Activated T-helper 1 cell treated with anti-CD3 and anti-CD28 coated beads, Interleukin-2, amount 50 U/mL, for 16 hours (primary cell): ENCODE measurements at regions not wholly inside any gene's neighbourhood (a gene's known extent, or its start where the extent isn't known, plus 50 kb on each side); places are given as distances from the start of the nearest gene placed in this dataset.
"Not testable (repeated sequence)": the region's sequence is repeated elsewhere in the genome, so short reads cannot be mapped to it uniquely, and the experiment has no call there.

Experiments used
- DNase-seq, 2 donors: peaks; one replicate each; pipeline ENCODE4 v3.0.0-alpha.2; 2020; ENCODE audit warnings: low read depth in 1 of 2, low spot score in 1 of 2

GRCh38 chr14:61602003-61602732, 93.1 kb upstream of the HIF1A start:
- DNase-seq: no peak

DNA sequence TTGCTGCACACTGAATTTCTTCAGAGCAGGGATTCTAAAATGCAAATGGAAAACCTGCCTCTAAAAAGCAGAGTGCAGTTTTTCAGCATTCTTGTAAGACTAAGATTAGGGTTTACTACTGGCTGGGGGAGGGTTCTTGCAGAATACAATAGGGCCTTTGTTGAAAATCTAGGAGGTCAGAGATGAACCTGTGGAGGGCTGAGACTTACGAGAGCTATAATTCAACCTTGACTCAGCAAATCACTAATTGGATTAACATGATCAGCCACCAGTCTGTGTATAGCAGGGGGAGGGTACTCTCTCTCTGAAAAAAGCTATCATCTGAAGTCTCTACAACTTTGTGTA, 92.6 kb upstream of the HIF1A start:
- no peak for DNase-seq

DNA sequence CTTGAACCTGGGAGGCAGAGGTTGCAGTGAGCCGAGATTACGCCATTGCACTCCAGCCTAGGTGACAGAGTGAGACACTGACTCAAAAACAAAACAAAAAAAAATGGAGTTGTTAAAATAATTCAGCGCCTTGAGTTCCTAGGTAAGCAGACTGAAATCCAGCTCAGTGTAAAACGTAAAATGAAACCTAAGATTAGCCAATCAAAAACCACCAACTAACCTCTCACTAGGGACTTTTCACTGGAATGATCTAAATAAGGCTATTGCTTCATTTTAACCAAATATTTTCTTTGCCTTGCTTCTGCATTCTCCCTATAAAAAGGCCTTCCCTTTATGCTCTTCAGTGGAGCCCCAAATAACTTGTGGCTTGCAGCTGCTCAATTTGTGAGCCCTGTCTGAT, 91.6 kb upstream of the HIF1A start:
- no peak for DNase-seq

- no peak for DNase-seq
These were observed 87.6 kb upstream of the HIF1A start for GRCh38 chr14:61607570-61608244.

GRCh38 chr14:61608245-61609165, 86.8 kb upstream of the HIF1A start:
- no peak for DNase-seq

DNA sequence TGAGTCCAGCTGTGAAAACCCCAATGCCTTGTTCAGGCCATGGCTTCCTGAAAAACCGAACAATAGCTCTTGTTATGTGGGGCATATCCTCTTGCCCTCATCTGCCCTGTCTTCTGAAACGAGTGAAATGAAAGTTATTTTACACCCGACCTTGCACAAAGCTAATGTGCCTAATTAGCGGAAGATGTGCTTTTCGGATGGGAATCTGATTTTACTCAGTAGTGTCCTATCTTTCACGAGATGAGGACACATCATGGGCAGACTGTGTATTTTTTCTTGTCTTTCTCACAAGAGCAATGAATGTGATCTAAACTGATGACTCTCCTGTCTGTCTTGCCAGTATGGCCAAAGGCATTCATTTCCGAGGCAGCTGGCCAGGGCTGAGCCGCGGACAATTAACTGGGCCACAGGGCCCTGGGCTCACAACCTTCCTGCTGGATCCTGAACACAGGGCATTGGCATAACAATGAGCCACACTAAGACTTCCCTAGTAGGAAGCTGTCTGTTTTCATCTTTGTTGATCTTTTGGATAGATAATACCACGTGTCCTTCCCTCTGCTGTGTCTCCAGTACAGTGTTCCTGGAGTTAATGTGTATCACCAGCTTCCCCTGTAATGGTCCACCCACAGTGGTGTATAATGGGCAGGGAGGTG, 86.0 kb upstream of the HIF1A start:
- no peak for DNase-seq

DNA sequence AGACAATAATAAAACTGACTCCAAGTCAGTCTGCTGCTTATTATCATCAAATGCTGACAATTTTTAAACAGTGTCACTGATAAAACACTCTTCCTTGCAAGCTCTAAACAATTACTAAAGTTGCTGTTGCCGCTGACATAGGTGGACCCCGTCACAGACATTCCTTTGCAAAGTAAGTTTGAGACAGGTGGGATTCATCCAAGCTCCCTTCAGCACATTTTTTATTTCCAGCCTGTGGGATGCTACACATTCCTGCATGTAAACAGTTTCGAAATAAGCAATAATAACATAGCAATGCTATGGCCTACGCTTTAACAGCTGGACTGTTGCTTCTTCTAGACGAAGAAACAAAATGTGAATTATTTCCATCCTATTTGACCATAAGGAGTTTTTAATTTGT, 85.4 kb upstream of the HIF1A start:
- no peak for DNase-seq

- DNase-seq: no peak
These were observed 84.4 kb upstream of the HIF1A start for GRCh38 chr14:61610900-61611299.

DNA sequence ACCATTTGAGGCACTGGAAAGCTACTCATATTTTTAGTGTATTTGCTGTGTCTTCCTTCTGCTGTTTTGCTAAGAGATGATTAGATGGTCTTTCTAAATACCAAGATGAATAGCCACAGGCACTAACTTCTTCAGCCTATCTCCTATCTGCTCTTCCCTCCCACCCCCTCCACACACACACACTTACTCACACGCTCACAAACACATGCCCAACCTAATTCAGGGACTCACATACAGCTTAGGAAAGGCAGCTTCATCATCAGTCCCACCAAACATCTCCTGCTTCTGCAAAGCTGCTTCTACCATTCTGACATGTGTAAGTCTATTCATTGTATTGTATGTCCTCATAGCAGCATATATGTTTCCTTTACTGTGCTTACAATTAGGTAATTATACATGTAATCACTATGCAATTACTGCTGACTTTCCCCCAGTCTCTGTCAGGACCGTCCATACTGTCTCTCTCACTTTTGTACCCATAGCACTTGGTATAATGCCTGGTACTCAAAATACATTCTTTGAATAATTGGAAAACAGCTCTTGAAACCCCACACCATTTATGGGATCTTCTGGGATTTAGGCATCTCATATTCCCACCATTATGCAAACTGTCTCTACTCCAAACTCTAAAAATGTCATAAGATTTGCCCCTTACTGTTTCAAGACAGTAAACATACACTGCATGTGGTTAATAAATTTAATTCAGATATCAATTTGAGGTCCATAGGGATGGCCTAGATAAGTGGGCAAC, 83.3 kb upstream of the HIF1A start:
- DNase-seq: no peak

GRCh38 chr14:61613006-61613405, 82.3 kb upstream of the HIF1A start:
- not testable (repeated sequence) for DNase-seq

DNA sequence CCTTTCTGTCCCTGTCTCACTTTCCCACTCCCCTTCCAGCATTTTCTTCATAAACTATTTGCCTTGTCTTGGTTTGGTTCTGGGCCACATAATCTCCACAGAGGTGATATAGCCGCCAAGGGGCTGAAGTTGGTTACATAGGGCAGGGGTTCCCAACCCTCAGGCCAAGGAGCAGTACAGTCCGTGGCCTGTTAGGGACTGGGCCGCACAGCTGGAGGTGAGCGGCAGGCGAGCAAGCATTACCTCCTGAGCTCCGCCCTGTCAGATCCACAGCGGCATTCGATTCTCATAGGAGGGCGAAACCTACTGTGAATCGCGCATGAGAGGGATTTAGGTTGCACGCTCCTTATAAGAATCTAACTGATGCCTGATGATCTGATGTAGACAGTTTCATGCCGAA, 80.6 kb upstream of the HIF1A start:
- DNase-seq: no peak

- no peak for DNase-seq
These were observed 79.4 kb upstream of the HIF1A start for GRCh38 chr14:61615743-61616523.

DNA sequence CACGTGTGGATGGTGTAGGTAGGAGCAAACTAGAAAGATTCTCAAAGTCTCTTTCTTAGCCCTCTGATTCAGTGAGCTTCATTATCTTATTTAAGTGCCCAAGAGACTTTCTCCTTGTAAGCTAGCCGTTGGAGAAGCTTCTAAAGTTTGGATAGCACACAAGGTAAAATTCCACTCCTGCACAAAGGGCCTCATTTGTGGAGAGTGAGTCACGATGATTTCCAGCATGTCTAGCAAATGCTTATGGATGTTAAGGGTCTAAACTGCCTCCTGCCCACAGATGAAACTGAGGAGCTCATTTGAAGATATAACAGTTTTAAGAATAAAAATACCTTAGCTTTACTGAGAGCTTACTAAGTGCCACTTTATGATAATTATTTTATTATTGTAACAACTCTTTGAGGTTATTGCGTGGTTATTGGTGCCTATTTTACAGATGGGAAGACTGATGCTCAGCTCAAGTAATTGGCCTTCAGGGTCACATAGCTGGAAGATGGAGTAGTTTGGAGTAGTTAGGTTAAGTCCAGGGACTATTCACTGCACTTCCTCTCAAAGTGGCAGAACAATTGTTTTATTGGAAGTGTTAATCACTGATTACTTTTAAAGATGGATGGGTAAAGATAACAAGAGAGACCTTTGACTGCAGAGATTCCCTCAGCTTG, 78.7 kb upstream of the HIF1A start:
- DNase-seq: no peak

GRCh38 chr14:61618448-61618847, 76.9 kb upstream of the HIF1A start:
- no peak for DNase-seq

DNA sequence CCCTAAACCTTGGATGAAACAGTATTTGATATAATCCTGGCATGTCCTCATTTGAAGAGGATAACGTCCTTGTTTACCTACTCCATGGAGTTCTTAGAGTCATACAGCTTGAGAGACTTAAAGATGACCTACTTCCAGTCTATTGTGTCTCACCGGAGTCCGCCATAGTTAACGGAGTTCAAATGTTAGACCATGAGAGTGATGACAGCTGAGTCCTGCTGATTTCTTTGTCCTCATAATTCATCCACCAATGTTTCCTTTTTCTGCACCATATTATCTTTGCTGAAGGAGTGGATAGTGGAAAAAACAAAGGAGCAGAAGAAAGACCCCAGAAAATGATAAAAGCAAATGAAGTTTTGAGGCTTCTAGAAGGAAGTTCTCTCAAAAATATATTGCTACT, 75.8 kb upstream of the HIF1A start:
- no peak for DNase-seq

DNA sequence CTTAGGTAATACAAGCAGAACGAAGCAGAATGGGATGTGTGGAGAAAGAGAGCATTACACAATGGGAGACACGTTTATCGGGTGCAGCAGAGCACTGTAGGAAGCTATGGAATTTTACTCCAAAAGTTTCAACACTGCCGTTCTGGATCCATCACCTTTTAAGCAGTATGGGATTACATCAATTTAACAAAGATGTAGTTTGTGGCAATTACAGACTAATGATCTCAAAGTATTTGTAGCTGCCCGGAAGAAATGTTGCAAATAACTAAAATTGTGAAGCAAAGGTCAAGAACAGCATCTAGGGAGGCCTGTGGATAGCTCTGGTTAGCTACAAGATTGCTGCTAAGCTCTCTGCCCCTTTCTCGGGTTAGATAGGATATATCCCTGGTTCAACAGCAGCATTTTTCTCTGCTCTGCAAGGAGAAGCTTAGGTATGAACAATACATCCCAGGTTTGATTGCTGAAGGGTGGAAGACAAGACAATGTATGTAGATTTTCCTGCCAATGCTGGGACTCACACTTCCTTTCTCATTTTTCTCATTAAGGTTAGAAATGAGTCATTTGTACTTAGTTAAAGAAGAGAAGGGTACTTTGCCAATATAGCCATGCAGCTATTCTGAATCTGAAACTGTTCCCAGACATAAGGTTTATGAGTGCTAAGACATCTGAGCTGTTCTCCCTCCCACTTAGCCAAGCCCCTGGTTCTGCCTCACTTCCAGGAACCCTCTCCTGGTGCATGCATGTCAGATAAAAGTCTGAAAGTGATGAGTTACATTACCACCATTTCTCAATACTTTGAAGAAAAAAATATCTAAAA, 75.0 kb upstream of the HIF1A start:
- DNase-seq: peak in 1 of 2 donors; percentile 3

DNA sequence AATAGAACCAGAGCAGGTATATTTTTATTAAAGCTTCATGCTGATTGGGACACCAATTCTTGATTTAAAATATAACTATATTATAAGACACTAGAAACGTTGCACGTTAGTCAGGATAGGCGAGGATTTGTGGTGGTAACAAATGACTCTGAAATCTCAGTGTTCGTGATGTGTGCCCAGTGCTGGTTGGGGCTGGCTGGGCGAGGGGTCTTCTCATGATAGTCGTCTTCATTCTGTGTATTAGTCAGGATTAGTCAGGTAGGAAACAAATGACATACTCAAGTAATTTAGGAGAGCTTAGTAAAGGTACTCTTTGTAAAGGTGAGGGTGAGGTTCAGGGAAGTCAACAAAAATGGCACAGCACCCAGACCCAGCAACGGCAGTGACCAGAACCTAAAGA, 73.9 kb upstream of the HIF1A start:
- DNase-seq: no peak

GRCh38 chr14:61622051-61622450, 73.3 kb upstream of the HIF1A start:
- DNase-seq: no peak

DNA sequence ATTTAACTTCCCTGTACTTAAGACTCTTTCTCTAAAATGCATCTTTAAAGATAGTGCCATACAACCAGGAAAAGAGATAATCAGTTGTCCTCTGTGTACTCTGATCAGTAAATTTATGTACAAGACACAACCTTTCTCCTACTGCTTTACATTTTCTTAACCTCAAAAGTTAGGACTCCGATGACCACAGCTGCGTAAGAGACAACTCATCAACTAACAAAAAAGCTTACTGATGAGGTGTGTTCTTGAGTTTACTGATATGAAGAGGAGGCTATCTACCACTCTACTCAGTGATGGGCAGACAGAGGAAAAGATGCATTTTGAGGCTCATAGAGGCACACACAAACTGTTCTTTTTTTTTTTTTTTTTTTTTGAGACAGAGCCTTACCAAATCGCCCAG, 71.4 kb upstream of the HIF1A start:
- DNase-seq: no peak
